ENCODE measurements at regions not wholly inside any gene's neighbourhood (a gene's known extent, or its start where the extent isn't known, plus 50 kb on each side); places are given as distances from the start of the nearest gene placed in this dataset.

GRCh38 chr9:7688626-7689025 lies 111.0 kb downstream of the DMAC1 start (continued):
- TF ChIP-seq SAP30 (IDR thresholded peaks at IDR 0.05; ENCODE audit: insufficient read depth, insufficient replicate concordance, low read length) (no peak), SP2 (IDR thresholded peaks at IDR 0.05; ENCODE audit: low read length) (no peak)

Data from H1 (cell line).